ENCODE measurements at regions not wholly inside any gene's neighbourhood (a gene's known extent, or its start where the extent isn't known, plus 50 kb on each side); places are given as distances from the start of the nearest gene placed in this dataset.

- no peak for DNase-seq (ENCODE audit: extremely low spot score, unreplicated experiment)
- Mint-ChIP-seq H3K9me3 (peaks cover 7% of the 10 kb centered on the region), H3K36me3 (no peaks in the 10 kb centered on the region), H3K4me1 (ENCODE audit: unreplicated experiment) (no peaks in the 10 kb centered on the region), H3K27me3 (no peaks in the 10 kb centered on the region), H3K27ac (no peak overlapping the region), H3K4me3 (no peak overlapping the region)
- peak; percentile 47 for TF ChIP-seq CTCF (conservative IDR thresholded peaks at IDR 0.05)
Measured at GRCh38 chr12:78392918-78393317, 471.7 kb upstream of the SYT1 start.

GRCh38 chr12:78395961-78396360 lies 468.6 kb upstream of the SYT1 start:
- Mint-ChIP-seq H3K9me3 (no peaks in the 10 kb centered on the region), H3K27me3 (no peaks in the 10 kb centered on the region), H3K36me3 (no peaks in the 10 kb centered on the region), H3K27ac (no peak overlapping the region), H3K4me1 (ENCODE audit: unreplicated experiment) (no peaks in the 10 kb centered on the region), H3K4me3 (no peak overlapping the region)
- no peak for TF ChIP-seq CTCF (conservative IDR thresholded peaks at IDR 0.05)
- DNase-seq (ENCODE audit: extremely low spot score, unreplicated experiment) = no peak

DNA sequence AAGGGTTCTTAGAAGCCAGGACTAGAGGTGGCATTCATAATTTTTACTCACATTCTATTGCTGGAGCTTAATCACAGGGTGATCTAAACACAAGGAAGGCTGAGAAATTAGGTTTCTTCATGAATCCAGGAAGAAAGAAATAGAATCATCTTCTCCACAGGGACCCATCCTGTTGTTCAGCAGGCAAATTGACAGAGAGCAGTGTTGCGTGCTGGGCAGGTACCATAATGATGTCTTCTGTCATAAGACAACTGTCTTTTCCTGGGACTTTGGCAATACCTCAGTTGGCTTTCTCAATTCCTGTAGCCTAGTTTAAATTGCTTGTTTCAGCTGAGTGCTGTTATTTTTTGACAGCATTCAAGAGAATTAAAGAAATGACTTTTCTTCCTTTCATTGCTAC lies 468.0 kb upstream of the SYT1 start:
- Mint-ChIP-seq H3K9me3 (no peaks in the 10 kb centered on the region), H3K27ac (no peak overlapping the region), H3K4me3 (no peak overlapping the region), H3K4me1 (ENCODE audit: unreplicated experiment) (no peaks in the 10 kb centered on the region), H3K27me3 (no peaks in the 10 kb centered on the region), H3K36me3 (no peaks in the 10 kb centered on the region)
- TF ChIP-seq CTCF (conservative IDR thresholded peaks at IDR 0.05) = no peak
- DNase-seq (ENCODE audit: extremely low spot score, unreplicated experiment) = no peak

- H3K36me3 Mint-ChIP-seq = no peaks in the 10 kb centered on the region
- no peak overlapping the region for H3K4me3 Mint-ChIP-seq
- H3K9me3 Mint-ChIP-seq = no peaks in the 10 kb centered on the region
- H3K27me3 Mint-ChIP-seq = no peaks in the 10 kb centered on the region
- no peaks in the 10 kb centered on the region for H3K4me1 Mint-ChIP-seq (ENCODE audit: unreplicated experiment)
- DNase-seq (ENCODE audit: extremely low spot score, unreplicated experiment) = no peak
- H3K27ac Mint-ChIP-seq = no peak overlapping the region
- no peak for TF ChIP-seq CTCF (conservative IDR thresholded peaks at IDR 0.05)
Measured at GRCh38 chr12:78398750-78399149, 465.8 kb upstream of the SYT1 start.

- H3K4me1 Mint-ChIP-seq (ENCODE audit: unreplicated experiment) = peaks cover 11% of the 10 kb centered on the region
- H3K27me3 Mint-ChIP-seq = no peaks in the 10 kb centered on the region
- no peak for TF ChIP-seq CTCF (conservative IDR thresholded peaks at IDR 0.05)
- no peak overlapping the region for H3K4me3 Mint-ChIP-seq
- no peak overlapping the region for H3K27ac Mint-ChIP-seq
- DNase-seq (ENCODE audit: extremely low spot score, unreplicated experiment) = no peak
- H3K36me3 Mint-ChIP-seq = no peaks in the 10 kb centered on the region
- H3K9me3 Mint-ChIP-seq = no peaks in the 10 kb centered on the region
Measured at GRCh38 chr12:78402366-78403134, 462.0 kb upstream of the SYT1 start.

All from type B pancreatic cell (in vitro differentiated cells).